ENCODE measurements at regions not wholly inside any gene's neighbourhood (a gene's known extent, or its start where the extent isn't known, plus 50 kb on each side); places are given as distances from the start of the nearest gene placed in this dataset.

DNA sequence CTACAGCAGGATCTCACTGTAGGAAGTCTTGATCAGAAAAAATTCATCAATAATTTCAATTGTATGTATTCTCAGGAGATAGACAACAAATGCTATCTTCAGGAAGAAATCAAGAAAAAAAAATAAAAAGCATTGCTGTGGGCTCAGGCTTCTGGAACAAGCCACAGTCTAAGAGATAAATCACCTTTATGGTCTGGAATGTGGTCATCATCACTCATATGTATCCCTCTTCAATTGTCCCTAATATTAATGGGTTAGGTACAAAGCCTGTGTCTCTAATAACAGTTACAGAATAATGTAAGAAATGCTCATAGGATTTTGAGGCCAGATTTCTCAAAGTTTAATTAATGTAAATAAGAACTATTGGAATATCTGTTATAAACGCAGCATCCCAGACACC lies 305.9 kb upstream of the ANO3 start:
- TF ChIP-seq EZH2 (IDR thresholded peaks at IDR 0.05; ENCODE audit: borderline replicate concordance, low read depth, low read length, severe bottlenecking) = no peak
- TF ChIP-seq, protein P1, sequence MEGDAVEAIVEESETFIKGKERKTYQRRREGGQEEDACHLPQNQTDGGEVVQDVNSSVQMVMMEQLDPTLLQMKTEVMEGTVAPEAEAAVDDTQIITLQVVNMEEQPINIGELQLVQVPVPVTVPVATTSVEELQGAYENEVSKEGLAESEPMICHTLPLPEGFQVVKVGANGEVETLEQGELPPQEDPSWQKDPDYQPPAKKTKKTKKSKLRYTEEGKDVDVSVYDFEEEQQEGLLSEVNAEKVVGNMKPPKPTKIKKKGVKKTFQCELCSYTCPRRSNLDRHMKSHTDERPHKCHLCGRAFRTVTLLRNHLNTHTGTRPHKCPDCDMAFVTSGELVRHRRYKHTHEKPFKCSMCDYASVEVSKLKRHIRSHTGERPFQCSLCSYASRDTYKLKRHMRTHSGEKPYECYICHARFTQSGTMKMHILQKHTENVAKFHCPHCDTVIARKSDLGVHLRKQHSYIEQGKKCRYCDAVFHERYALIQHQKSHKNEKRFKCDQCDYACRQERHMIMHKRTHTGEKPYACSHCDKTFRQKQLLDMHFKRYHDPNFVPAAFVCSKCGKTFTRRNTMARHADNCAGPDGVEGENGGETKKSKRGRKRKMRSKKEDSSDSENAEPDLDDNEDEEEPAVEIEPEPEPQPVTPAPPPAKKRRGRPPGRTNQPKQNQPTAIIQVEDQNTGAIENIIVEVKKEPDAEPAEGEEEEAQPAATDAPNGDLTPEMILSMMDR (IDR thresholded peaks at IDR 0.05; ENCODE audit: borderline replicate concordance, extremely low read depth, low read length, poor library complexity, severe bottlenecking) = no peak

Data from DND-41 (cell line).